ENCODE measurements at regions not wholly inside any gene's neighbourhood (a gene's known extent, or its start where the extent isn't known, plus 50 kb on each side); places are given as distances from the start of the nearest gene placed in this dataset.
A peak's percentile ranks its signal among the peaks of the same experiment; 100 is the strongest.

GRCh38 chr1:101508913-101509312 is 272.1 kb downstream of the S1PR1 start:
- H3K4me3 ChIP-seq (ENCODE audit: insufficient read depth, low read length): no peak overlapping the region
- H3K4me1 ChIP-seq (ENCODE audit: insufficient read depth, low read length): peaks cover 10% of the 10 kb centered on the region
- no peak overlapping the region for H3K4me2 ChIP-seq (ENCODE audit: insufficient read depth, low read length)
- no peaks in the 10 kb centered on the region for H3K9me3 ChIP-seq (ENCODE audit: low read depth, low read length)
- DNase-seq (ENCODE audit: insufficient read length, low spot score, missing footprints): no peak
- no peaks in the 10 kb centered on the region for H3K36me3 ChIP-seq (ENCODE audit: insufficient read depth, low read length)
- H3K79me2 ChIP-seq (ENCODE audit: insufficient read depth, low read length): no peaks in the 10 kb centered on the region
- no peaks in the 10 kb centered on the region for H4K20me1 ChIP-seq (ENCODE audit: insufficient read depth, low read length)
- no peaks in the 10 kb centered on the region for H3K27me3 ChIP-seq (ENCODE audit: insufficient read depth, low read length)
- no peak overlapping the region for H2AFZ ChIP-seq (ENCODE audit: low read length)
- H3K27ac ChIP-seq (ENCODE audit: low read depth, low read length): no peak overlapping the region
- no peak for TF ChIP-seq CTCF (IDR thresholded peaks at IDR 0.05; ENCODE audit: extremely low read depth, low read depth, low read length)

GRCh38 chr1:101509370-101509769 is 272.6 kb downstream of the S1PR1 start:
- peaks cover 10% of the 10 kb centered on the region for H3K4me1 ChIP-seq (ENCODE audit: insufficient read depth, low read length)
- no peak overlapping the region for H2AFZ ChIP-seq (ENCODE audit: low read length)
- no peaks in the 10 kb centered on the region for H3K27me3 ChIP-seq (ENCODE audit: insufficient read depth, low read length)
- H3K27ac ChIP-seq (ENCODE audit: low read depth, low read length): no peak overlapping the region
- H3K4me2 ChIP-seq (ENCODE audit: insufficient read depth, low read length): no peak overlapping the region
- no peak for TF ChIP-seq CTCF (IDR thresholded peaks at IDR 0.05; ENCODE audit: extremely low read depth, low read depth, low read length)
- no peaks in the 10 kb centered on the region for H4K20me1 ChIP-seq (ENCODE audit: insufficient read depth, low read length)
- no peak overlapping the region for H3K4me3 ChIP-seq (ENCODE audit: insufficient read depth, low read length)
- H3K79me2 ChIP-seq (ENCODE audit: insufficient read depth, low read length): no peaks in the 10 kb centered on the region
- no peaks in the 10 kb centered on the region for H3K9me3 ChIP-seq (ENCODE audit: low read depth, low read length)
- H3K36me3 ChIP-seq (ENCODE audit: insufficient read depth, low read length): no peaks in the 10 kb centered on the region
- DNase-seq (ENCODE audit: insufficient read length, low spot score, missing footprints): no peak

GRCh38 chr1:101511202-101511891 is 274.5 kb downstream of the S1PR1 start:
- H3K27me3 ChIP-seq (ENCODE audit: insufficient read depth, low read length): no peaks in the 10 kb centered on the region
- H3K4me2 ChIP-seq (ENCODE audit: insufficient read depth, low read length): no peak overlapping the region
- no peak for TF ChIP-seq CTCF (IDR thresholded peaks at IDR 0.05; ENCODE audit: extremely low read depth, low read depth, low read length)
- no peak overlapping the region for H2AFZ ChIP-seq (ENCODE audit: low read length)
- no peaks in the 10 kb centered on the region for H3K36me3 ChIP-seq (ENCODE audit: insufficient read depth, low read length)
- DNase-seq (ENCODE audit: insufficient read length, low spot score, missing footprints): no peak
- no peaks in the 10 kb centered on the region for H3K79me2 ChIP-seq (ENCODE audit: insufficient read depth, low read length)
- peaks cover 10% of the 10 kb centered on the region for H3K4me1 ChIP-seq (ENCODE audit: insufficient read depth, low read length)
- no peaks in the 10 kb centered on the region for H3K9me3 ChIP-seq (ENCODE audit: low read depth, low read length)
- no peaks in the 10 kb centered on the region for H4K20me1 ChIP-seq (ENCODE audit: insufficient read depth, low read length)
- H3K4me3 ChIP-seq (ENCODE audit: insufficient read depth, low read length): no peak overlapping the region
- no peak overlapping the region for H3K27ac ChIP-seq (ENCODE audit: low read depth, low read length)

- Histone ChIP-seq H3K27ac (ENCODE audit: low read depth, low read length) (no peak overlapping the region), H3K36me3 (ENCODE audit: insufficient read depth, low read length) (no peaks in the 10 kb centered on the region), H3K79me2 (ENCODE audit: insufficient read depth, low read length) (no peaks in the 10 kb centered on the region), H3K27me3 (ENCODE audit: insufficient read depth, low read length) (no peaks in the 10 kb centered on the region), H2AFZ (ENCODE audit: low read length) (peak overlapping the region; percentile 66), H3K9me3 (ENCODE audit: low read depth, low read length) (no peaks in the 10 kb centered on the region), H3K4me1 (ENCODE audit: insufficient read depth, low read length) (no peaks in the 10 kb centered on the region), H3K4me2 (ENCODE audit: insufficient read depth, low read length) (no peak overlapping the region), H3K4me3 (ENCODE audit: insufficient read depth, low read length) (no peak overlapping the region), H4K20me1 (ENCODE audit: insufficient read depth, low read length) (no peaks in the 10 kb centered on the region)
- TF ChIP-seq CTCF (IDR thresholded peaks at IDR 0.05; ENCODE audit: extremely low read depth, low read depth, low read length): peak; percentile 81
- peak; percentile 1 for DNase-seq (ENCODE audit: insufficient read length, low spot score, missing footprints)
These were observed 283.5 kb downstream of the S1PR1 start for GRCh38 chr1:101520302-101520701.
